Limb (tissue), 2 donors: ENCODE measurements at regions not wholly inside any gene's neighbourhood (a gene's known extent, or its start where the extent isn't known, plus 50 kb on each side); places are given as distances from the start of the nearest gene placed in this dataset.

Source experiments
- DNase-seq, 2 donors: peaks; one replicate each; pipeline ENCODE4 v3.0.0-alpha.2; 2016; ENCODE audit errors: extremely low spot score in 2 of 2

GRCh38 chr2:12305931-12306330, 410.8 kb upstream of the TRIB2 start:
- no peak for DNase-seq

GRCh38 chr2:12310399-12310798, 406.3 kb upstream of the TRIB2 start:
- no peak for DNase-seq

- DNase-seq = peak in 1 of 2 donors; percentile 45
These were observed 403.1 kb upstream of the TRIB2 start for GRCh38 chr2:12313445-12314126.

GRCh38 chr2:12314127-12314760, 402.5 kb upstream of the TRIB2 start:
- no peak for DNase-seq

GRCh38 chr2:12315224-12315623, 401.5 kb upstream of the TRIB2 start:
- DNase-seq = no peak

GRCh38 chr2:12316476-12316875, 400.3 kb upstream of the TRIB2 start:
- no peak for DNase-seq

GRCh38 chr2:12317286-12317685, 399.4 kb upstream of the TRIB2 start:
- DNase-seq = no peak

- DNase-seq = no peak
These were observed 398.8 kb upstream of the TRIB2 start for GRCh38 chr2:12317814-12318426.

GRCh38 chr2:12318427-12319057, 398.2 kb upstream of the TRIB2 start:
- peak in 1 of 2 donors; percentile 56 for DNase-seq

- no peak for DNase-seq
These were observed 396.6 kb upstream of the TRIB2 start for GRCh38 chr2:12320027-12320734.

GRCh38 chr2:12320991-12321641, 395.6 kb upstream of the TRIB2 start:
- DNase-seq = peak in 1 of 2 donors; percentile 70

GRCh38 chr2:12321886-12322285, 394.9 kb upstream of the TRIB2 start:
- DNase-seq = no peak

- no peak for DNase-seq
These were observed 390.9 kb upstream of the TRIB2 start for GRCh38 chr2:12325806-12326205.

- DNase-seq = no peak
These were observed 390.1 kb upstream of the TRIB2 start for GRCh38 chr2:12326449-12327190.

GRCh38 chr2:12330916-12331315, 385.8 kb upstream of the TRIB2 start:
- DNase-seq = no peak

- DNase-seq = no peak
These were observed 385.0 kb upstream of the TRIB2 start for GRCh38 chr2:12331698-12332097.

- no peak for DNase-seq
These were observed 383.4 kb upstream of the TRIB2 start for GRCh38 chr2:12333293-12333692.

- DNase-seq = peak in 1 of 2 donors; percentile 40
These were observed 382.2 kb upstream of the TRIB2 start for GRCh38 chr2:12334412-12334966.

GRCh38 chr2:12335131-12335530, 381.6 kb upstream of the TRIB2 start:
- peak; percentile 39 to 49 for DNase-seq

GRCh38 chr2:12335995-12336394, 380.7 kb upstream of the TRIB2 start:
- no peak for DNase-seq
